Loucy (cell line): ENCODE measurements at regions not wholly inside any gene's neighbourhood (a gene's known extent, or its start where the extent isn't known, plus 50 kb on each side); places are given as distances from the start of the nearest gene placed in this dataset.

Experiments
- EZH2phosphoT487 ChIP-seq: fragments of 200-600 bp; IDR thresholded peaks from 2 replicates; pipeline ENCODE4 v1.6.1; 2018; ENCODE audit warnings: antibody characterized with exemption, mild to moderate bottlenecking, moderate library complexity, borderline replicate concordance
- TF ChIP-seq, protein P1 (sequence below): fragments of 200-600 bp; sonication (generic); conservative IDR thresholded peaks from 2 replicates; pipeline ENCODE4 v1.5.1; 2014; ENCODE audit warnings: mild to moderate bottlenecking, antibody characterized with exemption, low read length

DNA sequence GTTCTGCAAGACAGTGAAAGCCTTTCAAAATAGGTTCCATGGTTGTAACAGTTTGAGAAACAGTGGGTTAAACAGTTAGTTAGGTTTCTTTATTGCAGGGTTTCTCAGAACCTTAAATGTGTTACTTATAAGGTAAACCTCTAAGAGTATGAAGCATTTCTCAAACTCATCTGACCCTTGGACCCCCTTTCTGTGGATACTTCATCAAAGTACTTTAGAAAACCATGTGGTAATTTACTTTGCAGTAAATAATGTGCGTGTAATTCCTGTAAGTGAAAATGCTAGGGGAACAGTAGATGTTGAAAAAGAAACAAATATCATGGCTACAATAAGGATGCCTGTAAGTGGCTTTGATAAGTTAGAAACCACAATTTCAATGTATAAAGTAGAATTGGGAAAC, 354.6 kb upstream of the RARB start:
- TF ChIP-seq, protein P1, sequence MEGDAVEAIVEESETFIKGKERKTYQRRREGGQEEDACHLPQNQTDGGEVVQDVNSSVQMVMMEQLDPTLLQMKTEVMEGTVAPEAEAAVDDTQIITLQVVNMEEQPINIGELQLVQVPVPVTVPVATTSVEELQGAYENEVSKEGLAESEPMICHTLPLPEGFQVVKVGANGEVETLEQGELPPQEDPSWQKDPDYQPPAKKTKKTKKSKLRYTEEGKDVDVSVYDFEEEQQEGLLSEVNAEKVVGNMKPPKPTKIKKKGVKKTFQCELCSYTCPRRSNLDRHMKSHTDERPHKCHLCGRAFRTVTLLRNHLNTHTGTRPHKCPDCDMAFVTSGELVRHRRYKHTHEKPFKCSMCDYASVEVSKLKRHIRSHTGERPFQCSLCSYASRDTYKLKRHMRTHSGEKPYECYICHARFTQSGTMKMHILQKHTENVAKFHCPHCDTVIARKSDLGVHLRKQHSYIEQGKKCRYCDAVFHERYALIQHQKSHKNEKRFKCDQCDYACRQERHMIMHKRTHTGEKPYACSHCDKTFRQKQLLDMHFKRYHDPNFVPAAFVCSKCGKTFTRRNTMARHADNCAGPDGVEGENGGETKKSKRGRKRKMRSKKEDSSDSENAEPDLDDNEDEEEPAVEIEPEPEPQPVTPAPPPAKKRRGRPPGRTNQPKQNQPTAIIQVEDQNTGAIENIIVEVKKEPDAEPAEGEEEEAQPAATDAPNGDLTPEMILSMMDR, result no peak
- TF ChIP-seq EZH2phosphoT487, result no peak
